HepG2 (cell line): ENCODE measurements at regions not wholly inside any gene's neighbourhood (a gene's known extent, or its start where the extent isn't known, plus 50 kb on each side); places are given as distances from the start of the nearest gene placed in this dataset.

Source experiments
- ATAC-seq: fragments of 200-7000 bp; cut with Tn5 transposase; 3 replicates; pipeline ENCODE4 v1.9.1; 2020; ENCODE audit warnings: mild to moderate bottlenecking, moderate library complexity
- BruUV-seq: library from RNA; stranded (reverse); fragments of 400-500 nt; replicated peaks from 2 replicates; lab custom pipeline; 2021; lab: Mats Ljungman, UMichigan
- CTCF ChIA-PET: fragments of 300-600 bp; formaldehyde crosslinking; extraction: SDS; loops from one replicate; lab custom pipeline; 2021; ENCODE audit warnings: low total read pairs, inconsistent platforms, low intra/inter-chr PET ratio; lab: Yijun Ruan, JAX
- POLR2A ChIA-PET: fragments of 350-600 bp; sonication (Branson Sonifier 250); formaldehyde crosslinking; loops from one replicate; lab custom pipeline; 2020; ENCODE audit warnings: antibody characterized with exemption, inconsistent platforms; lab: Yijun Ruan, JAX
- DNase-seq: peaks from one replicate; pipeline ENCODE4 v3.0.0-alpha.2; 2015; ENCODE audit warnings: low spot score
- FAIRE-seq: peaks from 3 replicates; lab custom pipeline; 2011; peaks lifted over from hg19 to GRCh38; lab: Jason Lieb, UNC
- H2AFZ ChIP-seq: one replicate; pipeline ENCODE4 v1.6.1; 2011; ENCODE audit warnings: low read length, inconsistent platforms
- H3K27ac ChIP-seq: fragments of 300-600 bp; 3 replicates; pipeline ENCODE4 v1.8.0; 2011; ENCODE audit warnings: mixed run types, mild to moderate bottlenecking, mixed read lengths, low read length, inconsistent platforms; ENCODE audit not compliant: insufficient read depth; ENCODE audit errors: extremely low read length
- H3K27me3 ChIP-seq, 2 experiments: fragments of 200-600 bp in 1 of 2; 2 replicates in 1 of 2; 3 replicates in 1 of 2; pipeline versions ENCODE4 v1.6.0 to v1.8.0; 2011; ENCODE audit warnings: low read length in 2 of 2, mild to moderate bottlenecking in 2 of 2, moderate library complexity in 2 of 2, inconsistent platforms in 1 of 2; ENCODE audit not compliant: insufficient read depth in 2 of 2, control insufficient read depth in 1 of 2
- H3K36me3 ChIP-seq, 2 experiments: fragments of 200-600 bp in 1 of 2; replicated peaks in 1 of 2; 2 replicates in 1 of 2; 3 replicates in 1 of 2; pipeline versions ENCODE4 v1.5.1 to v1.8.0; 2011; ENCODE audit warnings: low read length in 2 of 2, inconsistent platforms in 1 of 2; ENCODE audit not compliant: insufficient read depth in 2 of 2, control insufficient read depth in 1 of 2
- H3K4me1 ChIP-seq: 2 replicates; pipeline ENCODE4 v1.5.1; 2012; ENCODE audit warnings: low read length, inconsistent platforms; ENCODE audit not compliant: insufficient read depth
- H3K4me2 ChIP-seq: 2 replicates; pipeline ENCODE4 v1.6.0; 2011; ENCODE audit warnings: low read depth, low read length, inconsistent platforms
- H3K4me3 ChIP-seq, 3 experiments: fragments of 200-600 bp in 1 of 3; sonication (generic), shearing (Covaris generic) in 1 of 3; replicated peaks in 1 of 3; 2 replicates each; pipeline ENCODE4 v1.5.1; 2011 to 2016; ENCODE audit warnings: low read length in 3 of 3, inconsistent platforms in 2 of 3, low read depth in 2 of 3, mild to moderate bottlenecking in 2 of 3, control low read depth in 1 of 3, mixed read lengths in 1 of 3; ENCODE audit not compliant: insufficient read depth in 1 of 3
- H3K79me2 ChIP-seq: one replicate; pipeline ENCODE4 v1.6.1; 2011; ENCODE audit warnings: low read length, inconsistent platforms; ENCODE audit not compliant: insufficient read depth
- H3K9ac ChIP-seq: 2 replicates; pipeline ENCODE4 v1.6.0; 2011; ENCODE audit warnings: mild to moderate bottlenecking, low read depth, low read length, inconsistent platforms; ENCODE audit not compliant: insufficient read depth
- H3K9me3 ChIP-seq: 2 replicates; pipeline ENCODE4 v1.5.1; 2012; ENCODE audit warnings: mild to moderate bottlenecking, low read length
- H4K20me1 ChIP-seq: 2 replicates; pipeline ENCODE4 v1.6.0; 2011; ENCODE audit warnings: inconsistent platforms, mild to moderate bottlenecking, low read length, moderate library complexity; ENCODE audit not compliant: insufficient read depth
- KDM3A ChIP-seq: IDR thresholded peaks from 2 replicates; pipeline ENCODE4 v1.6.1; 2018; ENCODE audit warnings: low read depth, missing compliant biosample characterization
- MAFK ChIP-seq, 2 experiments: IDR thresholded peaks in 1 of 2; conservative IDR thresholded peaks in 1 of 2; 2 replicates each; pipeline ENCODE4 v1.6.1; 2011; ENCODE audit warnings: improper control_type of control experiment in 2 of 2, low read length in 2 of 2
- MXI1 ChIP-seq: IDR thresholded peaks from 3 replicates; pipeline ENCODE4 v1.6.1; 2012; ENCODE audit warnings: low read depth, low read length, inconsistent platforms, borderline replicate concordance
- MYNN ChIP-seq: sonication (generic); formaldehyde crosslinking; IDR thresholded peaks from 2 replicates; pipeline ENCODE4 v1.4.0; 2020; ENCODE audit warnings: mild to moderate bottlenecking, low read depth, missing genetic modification reagents
- NFATC3 ChIP-seq: sonication (generic); formaldehyde crosslinking; IDR thresholded peaks from 2 replicates; pipeline ENCODE4 v1.5.1; 2020; ENCODE audit warnings: mild to moderate bottlenecking, missing genetic modification reagents
- NR2F1 ChIP-seq, 2 experiments: fragments of 450-650 bp in 1 of 2; formaldehyde crosslinking in 1 of 2; IDR thresholded peaks; 2 replicates each; pipeline versions ENCODE4 v1.5.0 to v1.6.1; 2016 to 2020; ENCODE audit warnings: mild to moderate bottlenecking in 1 of 2, missing compliant biosample characterization in 1 of 2, missing genetic modification reagents in 1 of 2, moderate library complexity in 1 of 2
- RELA ChIP-seq: sonication (generic); formaldehyde crosslinking; IDR thresholded peaks from 2 replicates; pipeline ENCODE4 v1.4.0; 2020; ENCODE audit warnings: missing genetic modification reagents
- SMAD9 ChIP-seq: sonication (generic); formaldehyde crosslinking; IDR thresholded peaks from 2 replicates; pipeline ENCODE4 v1.5.1; 2020; ENCODE audit warnings: mild to moderate bottlenecking, missing genetic modification reagents
- THYN1 ChIP-seq: sonication (generic); formaldehyde crosslinking; IDR thresholded peaks from 2 replicates; pipeline ENCODE4 v1.8.1; 2023; ENCODE audit warnings: low read depth, mild to moderate bottlenecking, moderate library complexity, missing genetic modification reagents, borderline replicate concordance
- XBP1 ChIP-seq: sonication (generic); formaldehyde crosslinking; IDR thresholded peaks from 2 replicates; pipeline ENCODE4 v1.5.0; 2020; ENCODE audit warnings: missing genetic modification reagents
- ZBTB42 ChIP-seq: sonication (generic); formaldehyde crosslinking; IDR thresholded peaks from 2 replicates; pipeline ENCODE4 v1.5.0; 2020; ENCODE audit warnings: mild to moderate bottlenecking, missing genetic modification reagents
- ZFP36L2 ChIP-seq: sonication (generic); formaldehyde crosslinking; IDR thresholded peaks from 2 replicates; pipeline ENCODE4 v1.4.0; 2020; ENCODE audit warnings: missing genetic modification reagents
- ZNF644 ChIP-seq: IDR thresholded peaks from 2 replicates; pipeline ENCODE4 v1.6.1; 2016; ENCODE audit warnings: low read depth
- ZNF720 ChIP-seq: sonication (generic); formaldehyde crosslinking; IDR thresholded peaks from 2 replicates; pipeline ENCODE4 v1.4.0; 2020; ENCODE audit warnings: missing genetic modification reagents
- WGBS: methylation state at CpG from one replicate; pipeline ENCODE4 v1.1.6; 2017; ENCODE audit warnings: low lambda C conversion rate; 5-methylcytosine and 5-hydroxymethylcytosine counted together
- in situ Hi-C: cut with HindIII; loops from 2 replicates; pipeline ENCODE4 v1.10.0; 2017; ENCODE audit warnings: low pct_unique_long_range_greater_than_20kb; ENCODE audit not compliant: extremely low pct_ligation_motif_present
- intact Hi-C: fragments of 100-400 bp; cut with micrococcal nuclease; formaldehyde crosslinking; loops from one replicate; pipeline ENCODE4 v1.10.0; 2022; ENCODE audit not compliant: unreplicated experiment
- TF ChIP-seq, protein P1 (sequence below): sonication (generic); formaldehyde crosslinking; IDR thresholded peaks from 2 replicates; pipeline ENCODE4 v1.8.1; 2023; ENCODE audit warnings: missing genetic modification reagents, mild to moderate bottlenecking, borderline replicate concordance
- TF ChIP-seq, protein P2 (sequence below): sonication (generic); formaldehyde crosslinking; IDR thresholded peaks from 2 replicates; pipeline ENCODE4 v1.4.0; 2020; ENCODE audit warnings: missing genetic modification reagents
- TF ChIP-seq, protein P3 (sequence below): sonication (generic); formaldehyde crosslinking; IDR thresholded peaks from 2 replicates; pipeline ENCODE4 v1.9.0; 2022; ENCODE audit warnings: missing genetic modification reagents, mild to moderate bottlenecking, borderline replicate concordance
- TF ChIP-seq, protein P4 (sequence below): sonication (generic); formaldehyde crosslinking; IDR thresholded peaks from 2 replicates; pipeline ENCODE4 v1.5.1; 2020; ENCODE audit warnings: missing genetic modification reagents, mild to moderate bottlenecking, borderline replicate concordance

DNA sequence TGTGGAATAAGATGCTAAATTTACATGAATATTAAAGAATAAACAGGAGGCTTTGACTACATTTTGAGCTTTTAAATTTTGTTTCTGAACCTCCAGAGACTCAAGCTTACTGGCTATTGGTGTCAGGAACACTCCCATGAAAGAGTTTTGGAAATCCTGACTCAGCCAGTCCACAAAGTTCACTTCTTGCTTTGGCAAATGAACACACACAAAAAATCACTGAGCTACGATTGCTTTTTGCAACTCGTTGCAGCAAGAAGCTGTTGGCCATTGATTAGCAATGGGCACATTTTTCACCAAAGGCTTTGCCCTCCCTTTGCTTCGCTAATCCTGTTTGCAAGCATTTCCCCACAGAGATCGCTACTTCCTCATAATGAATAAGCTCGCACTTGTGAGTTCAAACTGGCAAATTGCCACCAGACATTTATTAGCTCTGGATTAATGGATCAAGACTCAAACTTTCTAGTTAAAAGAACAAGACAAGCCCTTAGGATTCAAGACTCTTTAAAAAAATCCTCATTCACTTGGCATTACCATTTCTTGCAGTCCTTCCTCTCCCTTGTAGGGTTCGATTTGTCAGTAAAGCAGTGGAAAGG, 343.2 kb upstream of the ONECUT1 start:
- ATAC-seq = no peak
- ChIA-PET CTCF (no interaction called here), POLR2A (no interaction called here)
- 30% methylated on average over 6 of the region's 6 CpGs for WGBS
- Histone ChIP-seq H3K9ac (no peak overlapping the region), H3K4me1 (no peaks in the 10 kb centered on the region), H3K9me3 (no peaks in the 10 kb centered on the region), H3K4me3 (no peak overlapping the region), H3K27me3 (no peaks in the 10 kb centered on the region), H4K20me1 (no peaks in the 10 kb centered on the region), H2AFZ (no peak overlapping the region), H3K79me2 (no peaks in the 10 kb centered on the region), H3K27ac (no peak overlapping the region), H3K36me3 (no peaks in the 10 kb centered on the region), H3K4me2 (no peak overlapping the region)
- intact Hi-C loops (no loop called here), in situ Hi-C loops (no loop called here)
- no peak for DNase-seq
- TF ChIP-seq ZNF720 (CRISPR knock-in tag) (no peak), MAFK (conservative IDR thresholded peaks at IDR 0.05 in 1 of 2, IDR thresholded peaks at IDR 0.05 in 1 of 2; ENCODE audit: low read length in 2 of 2) (no peak), SMAD9 (no peak), MXI1 (no peak), ZNF644 (CRISPR knock-in tag) (no peak), NFATC3 (no peak), XBP1 (CRISPR knock-in tag) (no peak), RELA (no peak), MYNN (no peak), ZFP36L2 (no peak), ZBTB42 (no peak), KDM3A (CRISPR knock-in tag) (no peak), NR2F1 (CRISPR knock-in tag; IDR thresholded peaks at IDR 0.05) (no peak), THYN1 (no peak)
- TF ChIP-seq, protein P1, sequence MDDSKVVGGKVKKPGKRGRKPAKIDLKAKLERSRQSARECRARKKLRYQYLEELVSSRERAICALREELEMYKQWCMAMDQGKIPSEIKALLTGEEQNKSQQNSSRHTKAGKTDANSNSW (CRISPR knock-in tag) = no peak
- TF ChIP-seq, protein P2, sequence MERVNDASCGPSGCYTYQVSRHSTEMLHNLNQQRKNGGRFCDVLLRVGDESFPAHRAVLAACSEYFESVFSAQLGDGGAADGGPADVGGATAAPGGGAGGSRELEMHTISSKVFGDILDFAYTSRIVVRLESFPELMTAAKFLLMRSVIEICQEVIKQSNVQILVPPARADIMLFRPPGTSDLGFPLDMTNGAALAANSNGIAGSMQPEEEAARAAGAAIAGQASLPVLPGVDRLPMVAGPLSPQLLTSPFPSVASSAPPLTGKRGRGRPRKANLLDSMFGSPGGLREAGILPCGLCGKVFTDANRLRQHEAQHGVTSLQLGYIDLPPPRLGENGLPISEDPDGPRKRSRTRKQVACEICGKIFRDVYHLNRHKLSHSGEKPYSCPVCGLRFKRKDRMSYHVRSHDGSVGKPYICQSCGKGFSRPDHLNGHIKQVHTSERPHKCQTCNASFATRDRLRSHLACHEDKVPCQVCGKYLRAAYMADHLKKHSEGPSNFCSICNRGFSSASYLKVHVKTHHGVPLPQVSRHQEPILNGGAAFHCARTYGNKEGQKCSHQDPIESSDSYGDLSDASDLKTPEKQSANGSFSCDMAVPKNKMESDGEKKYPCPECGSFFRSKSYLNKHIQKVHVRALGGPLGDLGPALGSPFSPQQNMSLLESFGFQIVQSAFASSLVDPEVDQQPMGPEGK (CRISPR knock-in tag) = no peak
- TF ChIP-seq, protein P3, sequence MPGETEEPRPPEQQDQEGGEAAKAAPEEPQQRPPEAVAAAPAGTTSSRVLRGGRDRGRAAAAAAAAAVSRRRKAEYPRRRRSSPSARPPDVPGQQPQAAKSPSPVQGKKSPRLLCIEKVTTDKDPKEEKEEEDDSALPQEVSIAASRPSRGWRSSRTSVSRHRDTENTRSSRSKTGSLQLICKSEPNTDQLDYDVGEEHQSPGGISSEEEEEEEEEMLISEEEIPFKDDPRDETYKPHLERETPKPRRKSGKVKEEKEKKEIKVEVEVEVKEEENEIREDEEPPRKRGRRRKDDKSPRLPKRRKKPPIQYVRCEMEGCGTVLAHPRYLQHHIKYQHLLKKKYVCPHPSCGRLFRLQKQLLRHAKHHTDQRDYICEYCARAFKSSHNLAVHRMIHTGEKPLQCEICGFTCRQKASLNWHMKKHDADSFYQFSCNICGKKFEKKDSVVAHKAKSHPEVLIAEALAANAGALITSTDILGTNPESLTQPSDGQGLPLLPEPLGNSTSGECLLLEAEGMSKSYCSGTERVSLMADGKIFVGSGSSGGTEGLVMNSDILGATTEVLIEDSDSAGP = no peak
- TF ChIP-seq, protein P4, sequence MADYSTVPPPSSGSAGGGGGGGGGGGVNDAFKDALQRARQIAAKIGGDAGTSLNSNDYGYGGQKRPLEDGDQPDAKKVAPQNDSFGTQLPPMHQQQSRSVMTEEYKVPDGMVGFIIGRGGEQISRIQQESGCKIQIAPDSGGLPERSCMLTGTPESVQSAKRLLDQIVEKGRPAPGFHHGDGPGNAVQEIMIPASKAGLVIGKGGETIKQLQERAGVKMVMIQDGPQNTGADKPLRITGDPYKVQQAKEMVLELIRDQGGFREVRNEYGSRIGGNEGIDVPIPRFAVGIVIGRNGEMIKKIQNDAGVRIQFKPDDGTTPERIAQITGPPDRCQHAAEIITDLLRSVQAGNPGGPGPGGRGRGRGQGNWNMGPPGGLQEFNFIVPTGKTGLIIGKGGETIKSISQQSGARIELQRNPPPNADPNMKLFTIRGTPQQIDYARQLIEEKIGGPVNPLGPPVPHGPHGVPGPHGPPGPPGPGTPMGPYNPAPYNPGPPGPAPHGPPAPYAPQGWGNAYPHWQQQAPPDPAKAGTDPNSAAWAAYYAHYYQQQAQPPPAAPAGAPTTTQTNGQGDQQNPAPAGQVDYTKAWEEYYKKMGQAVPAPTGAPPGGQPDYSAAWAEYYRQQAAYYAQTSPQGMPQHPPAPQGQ (CRISPR knock-in tag) = no peak
- no TSS peak for BruUV-seq
- no peak for FAIRE-seq
